SKM-1 treated with dmso at 0.1 percent for 144 hours (cell line): ENCODE measurements at regions not wholly inside any gene's neighbourhood (a gene's known extent, or its start where the extent isn't known, plus 50 kb on each side); places are given as distances from the start of the nearest gene placed in this dataset.

Source experiments
- DNase-seq: peaks from one replicate; lab custom pipeline; 2025; ENCODE audit not compliant: unreplicated experiment; lab: John Stamatoyannopoulos, UW

- DNase-seq = no peak
These were observed 146.3 kb upstream of the SP8 start for GRCh38 chr7:20932785-20933527.

GRCh38 chr7:20945451-20945850, 158.8 kb upstream of the SP8 start:
- DNase-seq = no peak

DNA sequence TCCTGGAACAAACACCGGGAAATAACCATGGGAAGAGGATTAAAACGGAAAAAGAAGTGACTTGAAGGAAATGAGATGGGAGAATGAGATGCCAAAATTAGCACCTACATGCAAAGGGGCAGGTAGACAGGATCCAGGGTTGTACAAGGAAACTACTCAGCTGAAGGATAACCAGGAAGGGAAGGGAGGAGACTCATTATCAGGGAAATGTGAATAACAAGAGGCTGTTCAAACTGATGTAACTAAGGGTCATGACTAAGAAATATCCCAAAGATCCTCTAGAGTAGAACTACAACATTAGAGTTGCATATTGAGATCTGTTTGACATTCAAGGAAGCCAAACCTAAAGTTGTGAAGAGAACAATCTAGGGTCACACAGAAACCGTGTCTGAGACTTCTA, 166.2 kb upstream of the SP8 start:
- DNase-seq = no peak

- DNase-seq = no peak
These were observed 168.3 kb upstream of the SP8 start for GRCh38 chr7:20954711-20955619.

DNA sequence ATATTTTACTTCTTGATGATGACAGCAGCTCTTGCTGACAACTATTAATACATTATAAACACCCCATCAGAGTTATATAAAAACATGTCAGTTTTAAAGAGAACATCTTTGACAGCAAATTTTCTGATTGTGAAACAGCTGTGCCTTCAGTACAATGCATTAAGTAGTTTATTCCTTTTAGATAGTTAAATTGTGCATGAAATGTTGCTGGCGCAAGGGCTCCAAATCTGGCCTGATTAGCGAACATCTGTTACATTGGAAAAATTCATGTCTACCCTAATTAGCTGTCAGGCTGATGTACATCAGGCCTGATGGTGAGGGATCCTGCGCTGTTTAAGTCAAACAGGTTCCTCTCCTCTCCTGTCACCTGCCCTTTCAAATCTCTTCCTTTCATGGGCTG, 171.9 kb upstream of the SP8 start:
- DNase-seq = no peak

- DNase-seq = no peak
These were observed 172.6 kb upstream of the SP8 start for GRCh38 chr7:20959281-20959680.

DNA sequence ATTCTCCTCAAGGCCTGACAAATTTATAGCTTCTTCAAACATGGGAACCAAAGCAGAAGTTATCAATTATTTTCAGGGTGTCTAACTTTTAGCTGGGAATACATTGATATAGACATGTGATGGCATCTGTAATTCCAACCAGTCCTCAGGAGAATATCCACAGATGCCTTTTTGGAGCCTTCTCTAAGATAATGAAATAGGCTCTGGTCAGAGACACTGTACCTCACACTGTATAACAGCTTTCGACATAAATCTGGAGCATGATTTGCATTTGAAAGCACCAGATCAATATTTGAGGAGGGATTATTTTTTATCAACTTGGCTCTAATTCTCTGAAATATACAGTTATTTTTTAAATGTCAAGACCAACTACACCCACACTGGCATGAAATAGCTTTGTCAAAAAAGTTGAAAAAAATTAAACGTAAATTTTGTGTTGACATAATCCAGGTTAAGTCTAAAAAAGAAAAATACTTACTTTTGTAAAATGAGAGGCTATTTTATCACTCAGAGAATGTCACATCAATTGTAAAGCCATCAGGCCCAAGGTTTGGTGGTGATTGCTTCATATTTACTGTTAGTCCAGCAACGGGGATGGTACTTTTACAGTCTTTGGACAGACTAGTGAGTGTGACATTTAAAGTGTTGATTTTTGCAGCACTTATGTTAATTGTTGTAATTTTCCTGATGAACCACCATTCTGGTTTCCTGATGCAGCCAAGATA, 177.0 kb upstream of the SP8 start:
- DNase-seq = no peak

GRCh38 chr7:20964281-20964918, 177.7 kb upstream of the SP8 start:
- DNase-seq = no peak

GRCh38 chr7:20971219-20971618, 184.5 kb upstream of the SP8 start:
- DNase-seq = no peak

DNA sequence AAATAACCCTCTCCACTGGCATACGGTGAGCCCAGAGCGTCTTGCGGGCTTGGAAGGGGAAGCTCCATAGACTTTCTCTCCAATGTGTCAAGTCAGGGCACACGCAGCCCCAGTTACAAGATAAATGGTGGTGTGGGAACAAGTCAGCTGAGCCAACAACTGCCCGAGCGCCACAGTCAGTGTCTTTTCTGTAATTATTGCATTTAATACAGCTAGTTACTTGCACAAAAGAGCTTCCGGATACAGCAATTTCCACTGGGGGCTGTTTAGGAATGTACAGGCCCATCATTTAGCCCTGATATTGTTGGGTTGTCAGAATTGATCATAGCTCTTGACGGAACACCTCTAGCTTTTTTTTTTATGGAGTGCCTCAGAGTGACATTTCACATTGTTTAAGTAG, 193.5 kb upstream of the SP8 start:
- no peak for DNase-seq

DNA sequence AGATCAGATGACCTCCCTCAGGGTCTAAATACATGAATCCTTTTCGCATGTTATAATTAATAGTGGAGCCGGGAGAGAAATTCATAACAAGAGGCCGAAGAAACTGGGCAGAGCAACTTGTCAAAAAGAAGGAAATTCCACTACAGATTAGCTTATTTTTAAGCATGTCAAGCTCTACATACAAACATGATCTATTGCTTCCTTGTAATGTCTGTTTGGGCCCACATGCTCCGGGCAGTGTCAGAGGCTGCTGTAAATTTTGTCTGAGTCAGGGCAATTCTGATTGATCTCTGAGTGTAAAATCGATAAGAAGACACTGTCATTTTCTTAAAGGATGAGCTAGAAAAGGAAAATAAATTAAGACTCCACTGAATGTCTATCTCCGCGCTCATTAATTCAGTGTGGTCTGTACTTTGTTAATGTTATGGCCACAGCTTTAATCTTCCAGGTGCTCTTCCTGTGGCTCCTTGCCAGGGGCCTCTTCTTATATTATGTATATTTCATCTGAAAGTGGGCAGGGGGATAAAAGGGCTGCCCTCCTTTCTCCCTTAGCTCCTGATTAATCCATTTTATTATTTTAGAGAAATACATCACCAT, 194.1 kb upstream of the SP8 start:
- DNase-seq = no peak

DNA sequence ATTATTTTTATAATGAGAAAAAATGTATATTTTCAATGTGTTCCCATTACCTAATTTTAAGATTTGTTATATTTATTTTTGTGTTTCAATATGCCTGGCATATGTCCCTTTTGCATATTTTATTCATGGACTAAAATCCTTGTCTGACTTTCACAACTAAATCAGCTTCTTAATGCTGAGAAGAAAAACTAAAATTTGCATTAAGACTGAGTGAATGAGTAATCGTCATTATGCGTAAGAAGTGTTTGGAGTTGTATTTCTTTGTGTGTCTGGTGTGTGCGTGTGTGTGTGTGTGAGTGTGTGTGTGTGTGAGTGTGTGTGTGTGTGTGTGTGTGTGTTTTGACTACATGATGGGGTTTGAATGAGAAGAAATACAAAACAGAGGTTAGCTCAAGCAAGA, 201.7 kb upstream of the SP8 start:
- DNase-seq = no peak

DNA sequence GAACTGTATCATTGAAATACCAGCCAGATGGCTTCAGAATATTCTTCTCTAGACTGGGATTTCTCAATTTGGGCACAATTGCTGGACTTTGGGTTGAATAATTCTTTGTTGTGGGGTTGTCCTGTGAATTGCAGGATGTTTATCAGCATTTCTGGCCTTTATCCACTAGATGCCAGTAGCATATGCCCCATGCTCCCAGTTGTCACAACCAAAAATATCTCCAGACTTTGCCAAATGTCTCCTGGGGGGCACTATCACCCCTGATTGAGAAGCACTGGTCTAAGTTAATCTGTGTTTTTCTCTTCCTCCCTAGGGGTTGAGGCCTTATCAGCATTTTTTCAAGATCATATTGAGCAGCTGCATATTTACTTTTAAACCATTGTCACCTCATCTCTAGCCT, 204.9 kb upstream of the SP8 start:
- no peak for DNase-seq

DNA sequence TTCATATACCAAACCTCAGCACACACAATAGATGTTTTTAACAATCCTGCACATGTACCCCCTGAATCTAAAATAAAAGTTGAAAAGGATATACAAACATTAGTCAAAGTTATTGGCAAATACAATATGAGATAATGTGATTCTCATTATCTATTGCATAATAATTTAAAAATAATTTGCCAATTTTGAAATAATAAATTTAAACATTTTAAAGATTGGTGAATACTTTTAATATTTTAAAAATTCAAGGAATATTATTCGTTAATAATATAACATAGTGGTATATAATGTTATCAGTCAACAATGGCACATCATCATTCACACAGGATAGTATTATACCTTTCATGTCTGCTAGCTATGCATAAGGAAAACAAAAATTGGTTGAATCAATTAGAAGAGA, 207.0 kb upstream of the SP8 start:
- no peak for DNase-seq

DNA sequence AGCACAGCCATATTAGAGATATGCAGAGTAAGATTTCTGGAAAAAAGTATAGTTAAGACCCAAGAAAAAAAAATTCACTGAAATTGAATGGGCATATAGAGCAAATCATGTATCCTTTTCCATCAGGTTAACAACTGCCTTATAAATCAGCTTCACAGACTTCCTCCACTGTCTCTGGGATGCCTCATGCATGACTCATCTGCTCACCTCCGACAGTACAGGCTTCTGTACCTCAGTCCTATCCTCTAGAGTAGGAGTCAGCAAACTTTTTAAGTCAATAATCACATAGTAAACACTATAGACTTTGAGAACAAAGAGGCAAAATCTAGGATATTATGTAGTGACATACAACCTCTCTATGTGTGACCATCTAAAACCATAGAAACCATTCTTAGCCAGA, 211.6 kb upstream of the SP8 start:
- DNase-seq = no peak

DNA sequence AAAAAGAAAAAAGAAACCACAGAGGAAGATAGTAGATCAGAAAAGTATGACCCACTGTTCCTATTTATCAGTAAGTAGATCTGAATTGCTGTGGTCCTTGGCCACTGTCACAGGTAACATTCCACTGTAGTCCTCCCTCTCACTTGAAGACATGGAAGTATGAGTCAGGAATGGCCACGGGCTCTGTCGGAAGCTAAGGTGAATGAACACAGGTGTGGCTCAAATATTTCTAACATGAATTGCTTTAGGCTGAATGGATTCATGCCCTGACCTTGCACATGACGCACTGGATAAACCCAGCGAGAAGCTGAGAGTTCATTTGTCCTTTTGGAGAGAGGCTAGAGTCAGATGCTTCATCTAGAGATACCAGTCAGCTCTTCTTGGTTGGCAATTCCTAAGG, 224.5 kb upstream of the SP8 start:
- DNase-seq = no peak

DNA sequence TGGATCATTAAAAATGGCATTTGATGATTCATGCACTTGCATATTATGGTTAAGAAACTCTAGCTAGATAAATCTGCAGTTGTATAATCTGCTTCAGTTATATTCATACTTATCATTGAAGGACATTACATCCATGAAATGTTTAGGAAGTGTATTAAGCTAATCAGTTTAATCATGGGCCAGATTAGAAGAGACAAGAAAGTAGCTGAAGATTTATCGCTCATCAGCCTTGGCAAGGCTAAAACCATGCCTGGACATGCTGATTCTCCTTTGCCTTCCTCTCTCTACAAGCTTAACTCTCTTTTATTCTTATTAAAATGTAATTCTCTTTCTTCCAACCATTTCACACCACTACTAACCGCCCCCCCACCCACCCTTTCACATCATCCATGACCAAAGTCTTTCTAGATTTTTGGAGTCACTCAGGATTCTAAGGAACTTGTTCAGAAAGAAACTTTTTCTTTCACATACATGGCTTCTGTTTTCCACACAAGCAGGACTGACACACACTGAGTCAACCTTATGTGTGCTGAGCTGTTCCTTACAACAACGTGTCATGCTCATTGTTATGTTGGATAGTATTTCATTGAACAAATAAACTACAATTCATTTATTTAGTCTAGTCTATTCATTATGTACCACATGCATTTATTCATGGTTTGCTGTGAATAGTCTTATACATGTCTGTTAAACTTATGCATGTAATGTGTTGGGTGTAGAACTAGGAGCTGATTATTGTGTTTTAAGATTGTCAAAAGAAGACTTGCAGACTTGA, 227.3 kb upstream of the SP8 start:
- DNase-seq = no peak

- DNase-seq = no peak
These were observed 234.0 kb upstream of the SP8 start for GRCh38 chr7:21020667-21021066.

DNA sequence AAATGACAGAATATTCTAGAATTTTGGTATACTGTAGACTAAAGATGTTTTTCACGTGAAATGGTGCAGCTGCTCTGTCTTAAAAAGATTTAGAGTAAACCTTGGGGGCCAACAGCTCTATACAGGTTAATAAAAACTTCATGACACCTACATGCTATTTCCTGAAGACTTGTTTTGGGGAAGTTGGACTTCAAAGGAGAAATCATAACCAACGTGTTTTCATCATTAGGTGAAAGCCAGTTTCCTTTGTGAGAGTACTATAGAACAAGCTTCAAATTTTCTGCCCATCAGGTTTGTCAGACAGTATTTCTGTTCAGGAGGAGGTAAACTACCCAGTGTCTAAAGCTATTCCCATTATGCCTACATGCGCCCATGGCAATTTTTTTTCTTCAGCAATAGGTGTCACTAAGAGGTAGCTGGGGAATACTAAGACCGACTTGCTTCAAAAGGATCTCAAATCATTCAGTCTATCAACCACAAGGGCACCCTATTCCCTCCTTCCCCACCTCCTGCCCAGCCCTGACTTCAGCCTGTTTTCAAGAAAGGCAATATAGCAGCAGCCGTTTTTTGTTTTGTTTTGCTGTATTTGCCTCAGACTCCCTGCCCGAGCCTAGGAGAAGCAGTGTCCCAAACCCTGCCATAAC, 237.3 kb upstream of the SP8 start:
- DNase-seq = no peak

DNA sequence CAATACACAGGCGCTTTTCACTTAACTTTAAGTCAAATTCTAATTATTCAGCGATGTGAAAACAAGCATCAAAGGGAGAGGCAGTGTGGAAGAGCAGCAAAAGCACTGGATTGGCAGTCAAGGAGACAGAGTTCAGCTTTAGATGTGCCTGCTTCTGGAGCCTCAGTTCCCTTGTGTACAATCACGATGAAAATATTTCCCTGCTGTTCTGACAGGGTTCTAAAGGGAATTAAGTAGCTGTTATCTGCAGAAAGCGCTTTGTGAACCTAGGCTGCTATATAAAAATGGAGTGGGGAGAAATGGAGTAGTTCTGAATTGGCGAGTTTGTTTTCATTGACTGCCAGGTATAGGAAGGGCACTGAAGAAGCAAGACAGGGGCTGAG, 237.8 kb upstream of the SP8 start:
- DNase-seq = no peak
